NOMO-1 (cell line): ENCODE measurements at regions not wholly inside any gene's neighbourhood (a gene's known extent, or its start where the extent isn't known, plus 50 kb on each side); places are given as distances from the start of the nearest gene placed in this dataset.
A peak's percentile ranks its signal among the peaks of the same experiment; 100 is the strongest.

Source experiments
- DNase-seq, 2 experiments: peaks; one replicate each; lab custom pipeline; 2025; ENCODE audit not compliant: unreplicated experiment in 2 of 2; lab: John Stamatoyannopoulos, UW

DNA sequence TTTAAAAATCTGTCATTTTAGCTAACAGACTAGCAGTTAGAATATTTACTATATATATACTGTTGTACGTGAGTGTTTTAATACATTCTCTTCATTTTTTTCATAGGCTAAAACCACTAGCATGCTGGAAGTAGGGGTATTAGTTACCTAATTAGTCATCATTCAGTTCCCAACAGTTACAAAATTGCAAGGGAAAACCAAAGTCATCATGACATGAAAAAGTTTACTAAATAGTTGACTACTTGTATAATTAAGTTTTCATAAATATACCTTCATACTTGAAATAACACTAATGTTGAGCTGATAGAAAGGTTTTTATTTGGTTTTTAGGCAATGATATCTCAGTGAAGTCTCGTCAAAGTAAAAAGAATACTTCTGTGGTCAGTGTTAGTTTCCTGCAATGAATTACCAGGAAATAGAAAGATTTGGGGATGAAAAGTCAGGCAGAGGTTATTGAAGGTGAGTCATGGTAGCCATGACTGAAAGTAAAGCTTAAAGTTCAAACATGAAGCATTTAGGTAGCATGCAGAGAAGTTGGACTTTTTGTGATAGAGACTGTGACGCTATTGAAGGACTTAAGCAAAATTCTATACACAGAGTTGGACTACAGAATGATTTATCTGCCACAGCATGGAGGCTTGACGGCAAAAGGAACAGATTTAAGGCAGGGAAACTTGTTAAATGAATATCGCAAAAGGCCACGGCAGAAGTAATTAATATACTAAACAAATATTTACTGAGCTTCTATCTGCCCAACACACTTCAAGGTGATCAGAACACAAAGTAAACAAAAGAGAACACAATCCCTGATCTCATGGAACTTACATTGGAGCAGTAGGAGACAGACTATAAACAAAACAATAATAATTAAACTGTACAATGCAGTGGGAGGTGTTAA is 828.1 kb upstream of the FAT3 start:
- no peak for DNase-seq

DNA sequence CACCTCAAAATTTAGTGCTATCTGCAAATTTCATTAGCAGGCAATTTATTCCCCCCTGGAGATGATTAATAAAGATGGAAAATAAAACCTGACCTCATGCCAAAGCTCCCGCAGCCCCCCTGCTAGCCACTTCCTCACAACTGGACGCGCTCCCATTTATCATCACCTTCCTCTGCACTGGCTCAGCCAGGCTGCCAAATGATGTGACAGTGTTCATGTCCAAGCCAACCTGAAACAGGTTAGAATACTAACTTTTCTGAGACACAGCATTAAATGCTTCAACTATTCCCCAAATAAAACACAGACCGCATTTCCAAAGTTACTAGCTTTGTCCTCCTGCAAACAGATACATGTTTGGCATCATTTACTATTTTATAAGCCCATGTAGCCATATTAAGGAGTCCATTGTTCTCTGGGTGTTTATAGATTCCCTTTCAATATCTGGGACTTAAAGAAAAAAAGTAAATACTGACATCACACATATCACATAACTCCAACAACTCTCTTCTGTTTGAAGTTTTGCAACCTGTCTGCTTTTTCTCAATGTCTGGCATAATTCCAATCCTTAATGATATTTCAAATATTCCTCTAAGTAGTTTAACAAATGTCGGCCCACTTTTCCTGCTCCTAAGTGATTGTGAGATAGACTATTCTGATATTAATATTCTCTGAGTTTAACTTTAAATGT is 829.7 kb upstream of the FAT3 start:
- DNase-seq = no peak

DNA sequence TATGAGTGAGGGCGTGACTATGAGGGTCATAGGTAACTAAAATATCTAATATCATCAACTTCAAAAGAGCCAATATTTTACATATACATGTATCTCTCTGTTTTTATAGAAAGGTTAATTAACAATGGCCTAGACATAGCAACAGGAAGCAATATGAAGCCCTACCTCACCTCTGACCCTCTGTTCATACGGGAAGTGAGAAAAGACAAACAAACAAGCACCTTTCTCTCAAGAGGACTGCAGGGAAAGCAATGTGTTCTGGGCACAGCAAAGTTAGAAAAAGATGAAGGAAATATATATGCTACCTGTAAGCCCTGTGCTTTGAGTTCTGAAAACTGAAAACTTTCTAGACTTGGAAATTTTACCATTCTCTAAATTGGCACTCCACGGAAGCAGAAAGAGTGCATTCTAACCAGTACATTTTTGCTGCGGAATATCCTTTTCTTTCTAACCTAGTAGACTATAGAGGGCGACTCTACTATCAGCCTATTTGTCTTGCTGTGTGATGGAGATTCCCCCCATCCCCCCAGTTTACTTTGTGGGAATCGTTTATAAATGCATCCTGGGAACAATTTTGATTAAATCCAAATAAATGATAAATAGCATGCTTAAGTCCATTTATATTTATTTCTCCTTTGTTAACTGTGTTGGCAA is 830.4 kb upstream of the FAT3 start:
- no peak for DNase-seq

DNA sequence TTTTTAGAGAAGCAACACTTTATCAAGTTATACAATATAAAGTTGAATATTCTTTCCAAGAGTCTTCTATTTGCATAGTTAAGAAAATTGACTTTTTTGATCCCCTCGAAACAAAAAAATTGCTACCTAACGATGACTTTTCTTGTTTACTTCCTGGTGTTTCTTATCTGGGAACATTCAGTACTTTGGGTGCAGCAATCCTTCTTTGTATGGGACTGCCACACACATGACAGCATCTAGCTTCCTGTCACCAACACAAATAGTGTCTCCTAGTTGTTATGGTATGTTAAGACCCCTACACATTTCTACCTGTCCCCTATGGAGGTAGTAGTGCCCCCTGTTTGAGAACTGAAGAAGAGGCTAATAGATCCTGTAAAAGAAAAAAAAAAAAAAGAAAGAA is 841.7 kb upstream of the FAT3 start:
- no peak for DNase-seq

DNA sequence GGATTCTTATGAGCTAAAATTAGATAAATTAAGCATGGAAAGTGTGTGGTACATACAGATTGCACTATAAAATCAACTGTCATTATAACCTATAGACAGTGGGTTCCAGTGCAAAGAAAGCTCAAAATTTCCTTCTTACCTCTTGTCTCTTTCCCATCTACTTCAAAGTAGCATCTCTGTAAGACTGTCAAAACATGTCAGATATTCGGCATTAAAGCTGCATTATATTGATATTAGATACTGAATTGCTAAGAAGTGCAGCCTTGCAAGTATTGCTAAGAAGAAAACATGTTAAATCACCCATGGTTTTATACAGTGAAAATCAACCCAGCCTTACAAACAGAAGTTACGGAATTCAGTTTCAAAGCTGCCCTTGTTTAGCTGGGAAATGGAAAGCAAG is 849.8 kb upstream of the FAT3 start:
- no peak for DNase-seq

DNA sequence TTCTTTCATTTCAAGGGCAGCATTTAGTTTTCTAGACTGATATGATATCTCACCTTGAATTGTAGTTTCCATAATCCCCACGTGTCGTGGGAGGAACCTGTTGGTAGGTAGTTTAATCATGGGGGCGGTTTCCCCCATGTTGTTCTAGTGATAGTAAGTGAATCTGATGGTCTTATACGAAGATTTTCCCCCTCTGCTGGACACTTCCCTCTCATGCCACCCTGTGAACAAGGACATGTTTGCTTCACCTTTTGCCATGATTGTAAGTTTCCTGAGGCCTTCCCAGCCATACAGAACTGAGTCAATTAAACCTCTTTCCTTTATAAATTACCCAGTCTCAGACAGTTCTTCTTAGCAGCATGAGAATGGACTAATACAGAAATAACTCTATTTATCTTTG is 851.1 kb upstream of the FAT3 start:
- DNase-seq = no peak

DNA sequence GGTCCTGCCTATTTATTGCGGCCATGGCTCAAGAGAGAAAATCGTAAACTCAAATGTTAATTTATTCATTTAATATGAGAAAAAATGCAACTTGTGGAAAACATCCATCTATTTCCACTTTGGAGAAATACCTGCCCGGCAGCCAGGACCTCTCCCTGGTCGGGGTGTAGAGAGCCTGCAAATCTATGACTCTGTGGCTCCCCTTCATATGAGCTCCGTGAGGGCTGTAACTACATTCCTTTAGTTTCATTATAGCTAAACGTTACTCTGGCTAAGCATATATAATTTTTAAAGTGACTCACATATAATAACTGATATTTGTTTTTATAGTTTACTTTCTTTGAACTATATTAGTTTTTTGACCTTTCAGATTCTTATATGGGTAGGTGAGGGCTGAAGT is 857.8 kb upstream of the FAT3 start:
- DNase-seq = no peak

DNA sequence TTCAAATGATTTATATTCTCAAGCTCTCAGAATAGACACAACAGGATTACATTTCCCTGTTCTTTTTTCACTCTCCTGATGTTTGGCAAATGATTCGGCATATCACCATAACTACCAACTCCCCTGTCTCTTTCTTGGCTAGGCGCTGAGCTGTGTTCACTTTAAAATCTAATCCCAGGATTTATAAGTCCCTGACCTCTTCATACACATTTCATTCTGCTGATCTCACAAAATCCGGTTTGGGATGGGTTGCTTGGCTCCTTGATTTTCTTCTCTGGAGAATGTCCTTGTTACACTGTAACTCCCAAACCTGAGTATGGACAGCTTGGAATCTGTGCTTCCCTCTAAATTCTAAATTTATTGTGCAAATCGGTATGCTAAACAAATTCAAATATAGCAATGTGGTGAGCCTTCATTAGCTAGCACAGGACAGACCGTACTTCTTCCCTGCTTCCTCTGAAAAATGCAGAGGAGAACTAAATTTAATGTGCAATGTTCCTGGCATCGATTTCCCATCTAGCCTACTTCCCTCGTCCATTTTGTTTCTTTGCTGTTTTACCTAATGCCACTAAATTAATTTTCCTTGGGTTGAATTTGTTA is 858.5 kb upstream of the FAT3 start:
- DNase-seq = no peak

DNA sequence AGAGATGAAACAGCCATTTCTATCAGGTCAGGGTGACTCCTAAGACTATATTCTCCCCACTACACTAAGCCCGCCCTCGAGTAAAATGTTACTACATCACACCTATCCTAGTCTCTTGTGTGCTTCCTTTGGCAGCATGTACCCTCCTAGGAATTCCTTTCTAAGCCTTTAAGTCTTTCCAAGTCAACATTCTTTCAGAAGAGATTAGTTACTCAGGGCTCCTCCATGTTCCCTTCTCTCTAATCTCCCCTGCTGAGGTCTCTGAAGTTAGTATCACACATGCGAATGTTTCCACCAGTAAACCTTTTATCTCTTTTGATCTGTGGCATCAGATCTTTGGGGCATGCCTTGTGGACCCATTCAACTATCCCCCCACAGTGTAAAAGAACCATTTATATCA is 873.7 kb upstream of the FAT3 start:
- no peak for DNase-seq

DNA sequence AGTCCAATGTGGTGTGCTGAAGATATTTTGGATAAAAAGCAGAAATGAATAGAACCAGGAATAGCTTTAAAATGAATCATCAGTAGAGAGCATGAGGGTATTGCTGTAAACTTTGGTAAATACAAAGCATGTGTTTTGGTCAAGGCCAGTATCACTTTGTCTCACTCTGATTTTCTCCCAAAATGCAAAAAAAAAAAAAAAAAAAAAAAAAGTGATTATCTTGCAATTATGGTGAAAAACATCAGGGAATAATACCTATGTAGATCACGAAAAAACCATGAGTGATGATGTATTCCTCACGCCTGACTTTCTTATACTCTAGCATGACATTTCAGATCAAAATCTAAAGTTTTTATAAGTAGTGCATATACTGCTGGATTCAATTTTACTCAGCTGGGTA is 897.9 kb upstream of the FAT3 start:
- no peak for DNase-seq

DNA sequence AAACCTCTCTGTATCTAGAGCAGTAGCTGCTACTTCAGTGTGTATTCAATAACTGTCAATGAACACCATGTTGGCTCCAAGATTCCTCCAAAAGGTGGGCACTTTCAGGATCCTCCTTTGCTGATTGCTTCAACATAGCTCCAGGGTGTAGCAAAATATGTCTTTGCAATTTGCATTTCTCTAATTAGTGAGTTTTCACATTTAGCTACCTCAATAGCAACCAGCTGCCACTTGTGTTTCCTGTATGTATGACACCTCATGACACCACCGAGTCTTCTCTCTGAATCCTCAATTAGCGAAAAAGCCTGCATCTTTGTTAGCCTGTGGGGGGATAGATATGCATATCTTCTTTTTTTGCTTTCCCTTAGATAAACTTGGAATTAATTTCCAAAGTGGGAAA is 898.3 kb upstream of the FAT3 start:
- no peak for DNase-seq

DNA sequence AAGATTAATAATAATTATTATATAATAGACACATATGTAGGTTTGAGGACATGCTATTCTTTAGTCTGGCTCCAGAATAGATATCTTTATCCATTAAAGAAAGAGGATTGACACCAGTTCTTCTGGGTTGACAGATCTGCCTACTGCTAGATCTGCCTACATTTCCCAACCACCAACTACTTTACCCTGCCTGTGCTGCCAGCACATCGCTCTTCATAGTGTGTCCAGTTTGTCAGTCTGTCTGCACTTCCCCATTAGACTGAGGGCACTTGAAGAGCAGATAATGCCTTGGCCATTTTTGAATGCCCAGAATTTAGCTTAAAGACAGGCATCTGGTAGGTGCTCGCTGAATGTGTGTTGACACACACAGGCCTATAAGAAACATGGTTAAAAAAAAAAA is 910.1 kb upstream of the FAT3 start:
- DNase-seq = no peak

DNA sequence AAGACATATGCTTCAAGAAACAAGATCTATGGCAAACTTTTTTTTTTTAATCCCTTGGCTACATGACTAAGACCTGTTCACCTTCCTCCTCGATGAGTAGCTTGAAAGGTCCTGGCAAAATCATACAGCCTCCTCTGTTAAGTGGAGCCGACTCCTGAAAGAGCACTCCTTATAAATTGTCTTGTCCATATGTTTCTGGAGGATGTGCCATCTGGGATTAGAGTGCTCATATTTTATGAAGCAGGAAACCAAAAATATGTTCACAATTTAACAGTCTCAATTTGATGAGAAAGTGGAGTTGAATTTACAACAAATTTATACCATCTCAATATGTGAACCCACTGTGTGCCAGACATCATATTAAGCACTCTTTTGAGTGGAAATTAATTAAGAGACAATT is 912.1 kb upstream of the FAT3 start:
- DNase-seq = no peak

DNA sequence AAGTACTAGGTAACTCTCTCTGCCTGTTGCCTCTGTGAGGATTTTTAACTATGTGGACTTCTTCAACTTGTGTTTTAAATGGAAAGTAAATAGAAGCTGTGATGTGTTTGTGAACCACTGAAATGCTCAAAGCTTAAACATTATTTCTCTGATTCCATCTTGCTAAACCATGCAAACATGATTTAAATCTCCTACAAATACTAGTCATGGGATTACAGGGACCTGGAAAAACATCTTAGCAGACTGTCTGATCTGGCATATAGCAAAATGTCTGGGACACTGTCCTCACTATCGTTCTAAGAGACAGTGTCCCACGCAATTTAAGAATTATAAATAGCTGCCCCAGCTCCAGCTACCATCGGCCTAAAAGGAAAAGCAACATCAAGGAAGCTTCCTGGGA is 914.5 kb upstream of the FAT3 start:
- no peak for DNase-seq

DNA sequence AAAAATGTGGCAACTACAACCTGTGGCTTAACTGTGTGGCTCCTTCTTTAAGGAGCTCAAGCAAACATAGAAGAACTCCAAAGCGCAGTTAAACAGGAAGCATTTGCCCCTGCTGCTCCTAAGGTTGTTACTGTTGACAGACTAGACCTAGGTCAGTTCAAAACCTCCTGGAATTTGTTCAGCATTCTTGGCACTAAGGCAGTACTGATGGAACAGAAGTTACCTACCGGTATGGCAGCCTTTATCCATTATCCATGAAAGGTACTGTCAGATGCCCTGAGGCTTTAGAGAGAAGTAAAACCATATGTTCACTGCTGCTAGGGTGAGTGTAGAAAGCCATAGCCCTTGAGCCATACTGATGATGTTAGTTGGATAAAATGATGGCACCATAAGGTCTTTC is 916.5 kb upstream of the FAT3 start:
- DNase-seq = no peak

DNA sequence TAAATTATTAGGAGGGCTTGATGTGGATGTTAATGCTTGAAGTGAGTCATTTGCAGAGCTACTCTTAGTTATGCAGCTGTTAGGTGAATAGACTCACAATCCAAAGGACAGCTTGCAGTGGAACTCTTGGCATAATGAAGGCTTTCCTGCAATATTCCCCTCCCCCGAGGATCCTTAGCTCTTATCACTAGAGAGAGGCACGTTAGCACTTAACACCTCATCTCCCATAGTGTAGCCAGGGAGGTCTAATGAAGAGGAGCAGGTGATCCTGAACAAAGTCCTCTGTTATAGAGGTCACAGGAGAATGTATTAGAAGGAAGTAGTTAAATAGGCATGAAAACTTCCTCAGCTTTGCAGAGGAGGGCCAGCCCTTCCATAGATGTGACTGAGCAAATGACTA is 919.2 kb upstream of the FAT3 start:
- no peak for DNase-seq

DNA sequence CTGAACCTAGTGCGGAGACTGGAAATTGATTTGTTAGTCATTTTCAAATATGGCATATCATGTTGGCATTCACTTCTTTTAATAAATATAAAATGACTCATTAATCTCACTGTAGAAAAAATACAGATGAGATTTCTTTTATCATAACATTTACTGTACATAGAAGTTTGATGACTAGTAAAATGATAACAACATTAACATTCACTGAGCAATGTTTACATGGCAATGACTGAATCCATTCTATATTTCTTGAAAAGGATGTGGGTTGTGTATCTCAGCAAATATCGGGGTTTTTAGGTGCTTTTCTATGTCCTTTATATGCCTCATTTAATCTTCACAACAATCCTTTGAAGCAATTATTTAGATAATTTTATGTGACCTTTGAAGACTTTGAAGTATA is 920.9 kb upstream of the FAT3 start:
- DNase-seq = no peak

DNA sequence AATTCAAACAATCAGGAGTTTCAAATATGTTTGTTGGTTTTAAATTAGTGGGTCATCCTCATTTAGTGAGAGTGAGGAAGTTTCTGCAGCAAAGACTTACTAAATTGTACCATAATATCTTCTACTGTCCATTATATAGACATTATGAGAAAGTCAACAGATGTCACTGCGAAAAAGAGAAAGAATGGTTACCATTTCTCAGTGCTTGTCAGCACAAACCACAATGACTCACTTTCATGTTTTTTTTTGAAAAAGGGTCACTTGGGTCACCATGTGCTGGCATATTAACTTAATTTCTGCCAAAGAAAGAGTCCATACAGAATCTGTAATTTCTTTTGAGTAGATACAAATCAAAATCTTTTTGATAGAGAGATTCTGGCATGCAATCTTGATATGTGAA is 924.6 kb upstream of the FAT3 start:
- DNase-seq = no peak

DNA sequence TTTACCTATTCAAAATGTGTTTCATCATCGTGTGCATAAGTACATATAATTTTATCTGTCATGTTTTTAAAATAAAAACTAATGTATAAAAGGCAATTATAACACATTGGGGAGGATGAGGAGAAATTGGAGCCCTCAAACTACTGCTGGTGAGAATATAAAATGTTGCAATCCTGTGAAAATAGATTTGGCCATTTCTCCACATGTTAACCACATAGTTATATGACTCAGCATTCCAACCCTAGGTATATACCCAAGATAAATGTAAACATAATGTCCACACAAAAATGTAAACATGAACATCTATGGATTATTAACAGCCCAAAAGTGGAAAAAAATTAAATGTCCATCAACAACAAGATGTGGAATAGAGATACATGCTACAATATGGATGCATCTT is 928.0 kb upstream of the FAT3 start:
- DNase-seq = no peak

DNA sequence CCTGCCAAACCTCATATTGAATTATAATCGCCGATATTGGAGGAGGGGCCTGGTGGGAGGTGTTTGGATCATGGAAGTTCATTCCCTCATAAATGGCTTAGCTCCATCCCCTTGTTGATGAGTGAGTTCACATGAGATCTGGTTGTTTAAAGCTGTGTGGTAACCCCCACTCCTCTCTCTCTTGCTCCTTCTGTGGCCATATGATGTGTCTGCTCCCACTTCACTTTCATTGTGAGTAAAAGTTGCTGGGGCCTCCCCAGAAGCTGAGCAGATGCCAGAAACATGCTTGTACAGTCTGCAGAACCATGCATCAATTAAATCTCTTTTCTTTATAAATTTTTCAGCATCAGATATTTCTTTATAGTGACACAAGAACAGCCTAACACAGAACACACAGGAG is 929.0 kb upstream of the FAT3 start:
- DNase-seq = no peak

DNA sequence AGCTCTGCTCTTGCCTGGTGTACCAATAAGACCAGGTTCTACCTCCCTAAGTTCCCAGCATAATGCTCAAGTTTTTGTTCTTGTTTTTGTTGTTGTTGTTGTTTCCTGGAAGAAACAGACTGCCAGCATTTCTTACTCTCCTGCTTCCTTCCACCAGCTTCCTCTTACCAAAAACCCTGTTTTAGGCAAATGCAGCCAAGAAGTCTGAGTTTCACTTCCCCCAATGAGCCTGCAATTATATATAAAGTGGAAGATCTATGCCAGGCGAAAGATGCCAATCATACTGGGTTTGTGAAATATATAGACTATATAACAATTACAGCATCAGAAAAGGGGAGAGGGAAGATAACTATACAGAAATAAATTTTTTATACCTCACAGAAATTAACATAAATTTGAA is 931.5 kb upstream of the FAT3 start:
- peak; percentile 2 to 29 for DNase-seq

DNA sequence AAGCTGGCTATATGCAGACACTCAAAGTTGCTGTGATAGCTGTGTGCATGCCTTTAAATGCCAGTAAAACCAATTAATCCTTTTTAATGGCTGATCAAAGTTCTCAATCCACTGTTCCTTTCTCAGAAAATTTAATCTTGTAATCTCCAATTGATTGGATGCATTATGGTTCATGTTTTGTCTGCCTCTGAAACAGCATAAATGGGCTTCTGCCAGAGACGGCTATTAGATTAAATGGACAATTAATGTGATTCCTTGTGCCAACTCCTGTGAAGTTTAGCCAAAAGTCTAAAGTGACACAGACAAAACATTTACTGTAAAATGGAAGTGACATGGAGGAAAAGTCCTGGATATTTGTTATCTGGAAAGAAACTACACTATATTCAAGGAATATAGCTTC is 952.5 kb upstream of the FAT3 start:
- DNase-seq = no peak
